ENCODE measurements at regions not wholly inside any gene's neighbourhood (a gene's known extent, or its start where the extent isn't known, plus 50 kb on each side); places are given as distances from the start of the nearest gene placed in this dataset.

DNA sequence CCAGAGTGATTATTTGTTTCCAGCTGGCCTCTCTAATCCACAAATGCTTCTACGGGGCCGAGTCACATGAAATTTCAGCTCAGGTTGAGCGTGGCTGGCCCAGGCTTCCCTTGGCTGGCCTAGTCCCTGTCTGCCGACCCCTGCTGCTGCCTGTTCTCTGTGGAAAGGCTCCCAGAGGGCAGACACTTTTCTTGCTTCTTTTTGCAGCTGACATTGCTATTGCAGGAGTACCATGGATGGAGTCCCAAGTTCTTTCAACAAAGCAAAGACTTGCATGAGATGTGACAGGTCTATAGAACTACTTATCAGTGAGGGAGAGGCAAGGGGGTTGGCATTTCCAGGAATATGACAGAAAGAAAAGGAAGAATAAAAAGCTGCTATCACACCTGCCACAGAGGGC, 287.4 kb upstream of the ARRDC3 start:
- no peak for DNase-seq (ENCODE audit: low read depth, low spot score)
- in situ Hi-C loops (cut with HindIII; ENCODE audit: low pct_unique_long_range_greater_than_20kb, low sequenced_read_pairs) = no loop called here

DNA sequence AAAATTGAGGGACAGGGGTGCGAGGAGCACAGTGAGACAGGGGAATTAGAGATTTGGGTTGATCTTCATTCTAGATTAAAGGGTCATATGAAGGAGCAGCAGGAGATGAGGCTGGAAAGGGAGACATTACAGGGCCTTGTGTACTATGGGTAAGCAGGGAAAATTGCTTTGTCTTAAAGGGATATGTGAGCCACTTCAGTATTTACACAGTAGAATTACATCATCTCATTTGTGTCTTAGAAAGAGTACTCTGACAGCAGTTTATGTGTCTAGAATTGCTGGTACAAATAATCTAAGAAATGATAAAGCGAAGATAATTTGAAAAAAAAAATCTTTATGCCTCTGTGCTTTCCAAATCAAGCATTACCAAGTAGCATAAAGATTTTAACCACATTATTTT, 287.0 kb upstream of the ARRDC3 start:
- no peak for DNase-seq (ENCODE audit: low read depth, low spot score)
- in situ Hi-C loops (cut with HindIII; ENCODE audit: low pct_unique_long_range_greater_than_20kb, low sequenced_read_pairs) = no loop called here

DNA sequence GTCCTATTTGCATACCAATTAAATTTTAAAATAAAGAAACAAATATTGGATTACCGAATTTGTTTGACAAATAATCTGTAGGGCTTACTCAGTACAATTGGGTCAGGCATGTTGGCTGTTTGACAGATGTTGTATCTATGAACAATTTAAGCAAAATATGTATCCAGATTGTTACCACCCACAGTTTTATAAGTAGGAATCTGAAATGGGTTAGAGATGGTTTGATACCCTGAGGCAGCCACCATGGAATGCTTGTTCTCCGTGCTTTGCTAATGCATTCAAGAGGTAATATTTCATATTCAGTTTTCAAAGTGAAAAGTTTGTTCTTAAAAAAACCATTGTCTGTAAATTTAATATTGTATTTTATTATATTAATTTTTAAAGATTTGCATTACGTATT, 285.1 kb upstream of the ARRDC3 start:
- no peak for DNase-seq (ENCODE audit: low read depth, low spot score)
- in situ Hi-C loops (cut with HindIII; ENCODE audit: low pct_unique_long_range_greater_than_20kb, low sequenced_read_pairs) = no loop called here

DNA sequence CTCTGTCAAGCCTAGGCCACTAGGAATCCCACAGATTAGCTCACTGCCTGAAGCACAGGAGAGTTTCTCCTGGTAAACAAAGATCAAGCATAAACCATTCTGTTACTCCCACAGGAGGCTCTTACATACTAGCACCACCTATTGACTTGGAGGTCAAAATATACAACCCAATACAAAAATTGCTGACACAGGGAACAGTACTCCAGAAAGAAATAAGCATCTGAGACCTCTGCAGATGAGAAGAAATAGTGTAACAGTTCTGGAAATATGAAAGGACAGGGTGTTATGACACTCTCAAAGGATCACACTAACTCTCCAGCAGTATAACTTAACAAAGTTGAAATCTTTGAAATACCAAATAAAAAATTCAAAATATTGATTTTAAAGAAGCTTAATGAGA, 269.6 kb upstream of the ARRDC3 start:
- no peak for DNase-seq (ENCODE audit: low read depth, low spot score)
- in situ Hi-C loops (cut with HindIII; ENCODE audit: low pct_unique_long_range_greater_than_20kb, low sequenced_read_pairs) = no loop called here

DNA sequence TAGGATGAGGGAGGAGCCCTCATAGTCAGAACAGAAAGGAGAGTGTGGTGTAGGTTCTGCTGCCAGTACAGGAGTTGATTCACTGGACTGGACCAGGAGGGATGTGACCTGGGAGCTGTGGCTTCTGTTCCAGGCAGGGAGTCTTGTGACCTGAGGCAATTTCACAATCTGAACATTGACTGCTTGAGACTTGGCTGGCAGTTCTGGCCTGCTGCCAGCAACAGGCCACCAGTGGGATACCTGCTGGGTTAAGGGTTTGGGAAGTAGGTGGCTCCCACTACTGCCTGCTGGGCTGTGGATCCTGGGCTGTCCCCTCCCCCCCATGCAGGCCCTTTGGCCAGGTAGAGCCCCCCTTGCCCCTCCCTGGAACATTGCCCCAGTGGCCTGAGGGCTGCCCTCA, 268.6 kb upstream of the ARRDC3 start:
- in situ Hi-C loops (cut with HindIII; ENCODE audit: low pct_unique_long_range_greater_than_20kb, low sequenced_read_pairs) = no loop called here
- no peak for DNase-seq (ENCODE audit: low read depth, low spot score)

DNA sequence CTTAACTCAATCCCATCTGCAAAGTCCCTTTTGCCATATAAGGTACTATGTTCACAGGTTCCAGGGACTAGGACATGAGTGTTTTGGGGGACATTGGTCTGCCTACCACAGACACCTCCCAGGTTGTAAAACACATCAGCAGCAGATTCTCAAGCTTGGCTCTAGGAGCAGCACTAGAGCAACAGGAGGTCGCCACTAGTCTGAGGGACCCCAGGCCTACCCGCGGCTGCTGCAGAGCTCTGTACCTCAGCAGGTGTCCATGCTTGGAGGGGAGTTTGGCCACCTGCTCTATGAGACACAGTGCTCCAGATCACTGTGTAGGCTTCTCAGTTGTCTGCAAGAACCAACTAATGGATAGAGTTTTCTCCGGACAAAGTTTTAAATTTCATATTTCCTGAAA, 262.2 kb upstream of the ARRDC3 start:
- no peak for DNase-seq (ENCODE audit: low read depth, low spot score)
- in situ Hi-C loops (cut with HindIII; ENCODE audit: low pct_unique_long_range_greater_than_20kb, low sequenced_read_pairs) = no loop called here

DNA sequence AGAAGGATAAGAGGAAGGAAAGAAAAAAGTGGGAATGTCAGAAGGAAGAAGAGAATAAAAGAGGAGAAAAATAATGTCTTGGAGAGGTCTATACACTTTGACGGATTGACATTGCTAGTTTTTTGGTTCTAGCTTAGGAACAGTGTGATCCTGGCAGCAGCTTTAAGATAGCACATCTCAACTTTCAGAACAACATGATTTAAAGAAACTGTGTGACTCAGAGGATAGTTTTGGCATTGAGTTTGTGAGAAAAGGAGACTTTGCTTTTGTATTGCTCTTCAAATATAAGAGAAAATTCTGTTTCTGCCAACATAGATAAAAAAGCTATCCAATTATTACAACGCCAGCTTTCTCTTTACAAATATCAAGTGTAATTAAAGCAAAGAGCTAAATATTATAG, 260.7 kb upstream of the ARRDC3 start:
- no peak for DNase-seq (ENCODE audit: low read depth, low spot score)
- in situ Hi-C loops (cut with HindIII; ENCODE audit: low pct_unique_long_range_greater_than_20kb, low sequenced_read_pairs) = no loop called here

DNA sequence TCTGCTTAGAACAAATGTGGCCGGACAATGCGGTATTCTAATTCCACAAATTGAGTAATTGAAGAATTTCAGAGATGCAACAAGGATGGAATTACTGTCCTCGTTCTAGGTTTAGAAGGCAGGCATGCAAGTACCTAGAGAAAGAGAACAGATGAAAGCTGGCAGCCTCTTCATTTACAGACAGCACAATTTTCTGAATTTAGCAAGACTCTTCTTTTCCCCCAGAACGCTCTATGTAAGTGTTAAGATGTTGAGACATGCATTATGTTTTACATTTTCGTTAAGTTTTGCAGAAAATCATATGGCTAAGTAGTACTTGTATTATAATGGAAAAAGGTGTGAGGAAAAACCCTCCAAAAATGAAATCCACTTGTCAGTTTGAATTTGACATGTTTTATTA, 259.5 kb upstream of the ARRDC3 start:
- in situ Hi-C loops (cut with HindIII; ENCODE audit: low pct_unique_long_range_greater_than_20kb, low sequenced_read_pairs) = no loop called here
- no peak for DNase-seq (ENCODE audit: low read depth, low spot score)

DNA sequence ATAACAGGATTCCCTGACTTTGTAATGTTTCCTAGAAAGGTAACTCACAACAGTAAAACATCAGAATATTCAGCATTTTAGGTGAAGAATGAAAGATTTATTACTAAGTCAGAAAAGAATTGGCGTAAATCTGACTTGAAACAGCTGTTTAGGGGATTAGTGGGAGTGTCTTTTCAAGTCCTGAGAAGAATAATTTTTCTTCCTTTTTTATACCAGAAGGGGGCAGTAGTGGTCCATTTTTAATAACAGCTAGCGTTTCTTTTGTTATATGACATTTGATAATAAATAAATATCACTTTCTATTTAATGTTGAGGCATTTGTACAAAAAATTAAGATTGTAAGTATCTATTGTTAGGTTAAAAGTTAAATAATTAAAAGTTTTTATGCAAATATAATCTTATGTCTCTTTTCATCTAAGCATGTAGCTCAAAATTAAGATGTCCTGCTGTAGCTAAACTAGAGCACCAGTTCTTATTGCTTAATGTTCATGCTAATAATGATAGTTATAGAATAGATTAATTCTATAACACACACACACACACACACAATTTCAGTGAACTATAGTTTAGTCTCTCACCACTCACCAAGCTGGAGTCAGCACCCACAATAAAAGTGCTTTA, 258.7 kb upstream of the ARRDC3 start:
- in situ Hi-C loops (cut with HindIII; ENCODE audit: low pct_unique_long_range_greater_than_20kb, low sequenced_read_pairs) = no loop called here
- peak; percentile 68 for DNase-seq (ENCODE audit: low read depth, low spot score)

DNA sequence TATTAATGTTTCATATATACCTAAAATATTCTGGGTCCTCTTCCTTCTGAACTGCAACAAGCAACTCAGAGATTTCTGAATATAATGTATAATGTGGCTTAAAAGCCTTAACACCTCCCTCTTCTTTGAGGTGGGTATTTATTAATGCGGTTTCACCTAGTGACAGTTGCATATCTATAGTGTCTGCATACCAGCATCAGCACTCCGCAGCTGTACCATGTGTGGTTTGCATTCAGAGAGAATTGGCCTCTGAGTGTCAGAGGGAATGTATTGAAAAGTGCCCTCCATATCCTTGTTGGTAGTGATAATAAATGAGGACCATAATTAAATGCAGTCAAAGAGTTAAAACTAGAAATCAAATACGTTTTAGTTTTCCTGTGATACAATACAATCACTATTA, 256.6 kb upstream of the ARRDC3 start:
- DNase-seq (ENCODE audit: low read depth, low spot score) = no peak
- in situ Hi-C loops (cut with HindIII; ENCODE audit: low pct_unique_long_range_greater_than_20kb, low sequenced_read_pairs) = no loop called here

DNA sequence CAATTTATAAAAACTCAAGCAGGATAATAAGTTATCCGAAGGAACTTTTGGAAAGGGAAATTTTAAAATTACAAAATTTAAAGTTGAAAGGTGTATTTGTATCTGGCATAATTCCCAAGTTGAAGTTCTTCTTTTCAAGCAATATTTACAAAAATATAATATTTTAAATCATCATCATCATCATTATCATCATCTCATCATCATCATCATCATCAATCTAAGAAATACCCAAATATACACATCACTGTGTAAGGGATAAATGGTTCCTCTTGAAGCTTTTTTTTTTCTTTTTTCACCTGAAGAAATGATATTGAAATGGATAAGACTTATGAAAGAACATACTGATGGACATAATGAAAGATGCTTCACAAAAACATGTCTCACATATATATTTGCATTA, 254.9 kb upstream of the ARRDC3 start:
- in situ Hi-C loops (cut with HindIII; ENCODE audit: low pct_unique_long_range_greater_than_20kb, low sequenced_read_pairs) = no loop called here
- no peak for DNase-seq (ENCODE audit: low read depth, low spot score)

DNA sequence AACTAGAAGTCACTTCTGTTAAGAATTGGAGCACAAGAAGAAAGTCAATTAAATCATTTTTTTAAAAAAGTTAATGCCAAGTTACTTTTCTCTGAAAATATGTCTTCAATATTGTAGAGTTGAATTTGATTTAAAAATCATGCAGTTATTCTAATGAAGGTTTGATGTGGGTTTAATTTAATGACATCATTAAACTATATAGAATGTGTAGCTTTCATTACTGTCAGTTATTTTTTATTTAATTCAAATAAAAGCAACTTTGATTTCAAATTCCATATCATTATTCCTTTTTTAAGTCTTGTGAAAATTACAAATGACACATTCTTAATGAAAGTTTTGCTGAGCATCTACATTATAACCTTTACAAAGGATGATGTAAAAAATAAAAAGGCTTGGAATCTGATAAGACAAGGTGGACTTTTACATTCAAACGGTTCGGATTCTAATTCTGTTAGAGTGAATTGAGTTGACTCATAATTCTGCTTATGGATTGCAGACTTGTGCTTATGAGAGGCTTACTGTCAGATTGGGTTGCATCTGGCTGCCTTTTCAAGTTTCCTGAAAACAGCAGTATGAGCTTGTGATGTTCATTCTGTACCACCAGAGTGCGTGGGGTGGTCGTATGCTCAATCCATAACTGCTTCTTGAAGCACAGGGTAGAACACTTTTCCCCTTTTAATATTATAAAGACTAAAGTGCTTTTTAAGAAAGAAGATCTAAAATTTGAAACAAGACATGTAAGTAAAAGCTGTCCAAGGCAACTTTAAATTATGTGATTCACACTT, 253.0 kb upstream of the ARRDC3 start:
- DNase-seq (ENCODE audit: low read depth, low spot score) = peak; percentile 8
- in situ Hi-C loops (cut with HindIII; ENCODE audit: low pct_unique_long_range_greater_than_20kb, low sequenced_read_pairs) = no loop called here

DNA sequence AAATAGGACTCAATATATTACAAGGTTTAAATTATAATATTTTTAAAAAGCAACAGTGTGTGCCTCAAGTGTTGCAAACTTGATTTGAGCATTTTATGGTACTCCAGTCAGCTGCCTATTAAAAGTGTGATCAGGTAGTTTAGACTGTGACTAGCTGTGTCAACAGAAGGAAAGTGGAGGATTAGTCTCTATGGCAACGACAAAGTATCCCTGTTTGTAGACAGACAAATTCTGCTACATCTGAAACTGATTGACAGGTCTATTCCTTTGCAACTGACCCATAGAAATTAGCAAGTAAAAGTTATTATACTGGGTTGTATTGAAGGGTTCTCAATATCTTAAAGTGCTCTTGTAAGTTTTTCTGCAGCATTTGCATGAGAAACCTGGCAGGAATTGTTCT, 249.8 kb upstream of the ARRDC3 start:
- in situ Hi-C loops (cut with HindIII; ENCODE audit: low pct_unique_long_range_greater_than_20kb, low sequenced_read_pairs) = no loop called here
- DNase-seq (ENCODE audit: low read depth, low spot score) = no peak

DNA sequence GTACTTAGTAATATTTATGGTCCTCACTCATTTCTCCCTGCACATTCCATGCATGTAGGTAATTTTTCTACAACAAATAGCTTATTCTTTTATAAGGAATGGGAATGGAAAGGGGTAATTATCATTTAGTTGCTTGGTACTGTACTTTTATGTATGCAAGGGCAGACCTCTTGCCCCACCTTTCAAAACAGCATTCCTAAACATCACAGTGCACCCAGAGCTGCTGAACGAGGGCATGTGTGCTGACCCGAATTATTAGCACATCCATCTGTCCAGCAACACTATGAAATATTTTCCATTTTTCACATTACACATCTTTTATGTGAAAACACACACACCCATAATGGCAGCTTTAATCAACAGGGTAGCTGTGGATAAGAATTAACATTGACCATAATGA, 228.6 kb upstream of the ARRDC3 start:
- in situ Hi-C loops (cut with HindIII; ENCODE audit: low pct_unique_long_range_greater_than_20kb, low sequenced_read_pairs) = no loop called here
- DNase-seq (ENCODE audit: low read depth, low spot score) = no peak

DNA sequence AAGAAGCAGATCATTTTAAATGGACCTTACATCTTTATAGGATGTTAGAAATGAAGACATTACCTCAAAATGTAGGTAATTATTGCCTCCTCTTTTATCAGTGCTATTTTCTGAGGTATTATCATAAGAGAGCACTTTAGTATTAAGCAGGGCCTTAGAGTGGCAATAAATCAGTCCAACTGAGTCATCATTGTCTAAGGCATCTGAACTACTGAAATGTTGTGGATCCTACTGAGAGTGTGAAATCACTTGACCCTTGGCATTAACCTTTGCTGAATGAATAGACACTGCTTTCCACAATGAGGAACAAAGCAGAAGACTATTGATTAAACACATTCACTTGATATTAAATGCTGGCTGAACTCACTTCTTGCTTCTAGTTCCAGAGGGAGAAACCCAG, 224.6 kb upstream of the ARRDC3 start:
- in situ Hi-C loops (cut with HindIII; ENCODE audit: low pct_unique_long_range_greater_than_20kb, low sequenced_read_pairs) = no loop called here
- no peak for DNase-seq (ENCODE audit: low read depth, low spot score)

DNA sequence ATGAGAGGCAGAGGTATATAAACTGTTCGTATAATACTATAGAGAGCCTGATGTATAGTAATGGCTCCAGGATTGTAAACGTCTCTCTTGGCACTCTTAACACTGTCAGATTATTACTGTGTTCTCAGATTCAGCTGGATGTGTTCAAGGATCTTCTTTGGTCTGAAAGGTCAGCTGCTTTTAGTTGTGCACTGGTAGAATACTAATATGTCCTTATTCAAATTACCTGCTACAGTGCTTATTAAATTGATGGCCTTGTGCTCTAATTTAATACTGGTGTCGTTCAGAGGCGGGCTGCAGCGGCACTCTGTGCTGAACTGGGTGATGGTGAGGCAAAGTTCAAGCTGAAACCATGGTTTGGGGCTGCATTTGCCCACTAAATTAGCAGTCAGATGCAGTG, 216.7 kb upstream of the ARRDC3 start:
- in situ Hi-C loops (cut with HindIII; ENCODE audit: low pct_unique_long_range_greater_than_20kb, low sequenced_read_pairs) = no loop called here

DNA sequence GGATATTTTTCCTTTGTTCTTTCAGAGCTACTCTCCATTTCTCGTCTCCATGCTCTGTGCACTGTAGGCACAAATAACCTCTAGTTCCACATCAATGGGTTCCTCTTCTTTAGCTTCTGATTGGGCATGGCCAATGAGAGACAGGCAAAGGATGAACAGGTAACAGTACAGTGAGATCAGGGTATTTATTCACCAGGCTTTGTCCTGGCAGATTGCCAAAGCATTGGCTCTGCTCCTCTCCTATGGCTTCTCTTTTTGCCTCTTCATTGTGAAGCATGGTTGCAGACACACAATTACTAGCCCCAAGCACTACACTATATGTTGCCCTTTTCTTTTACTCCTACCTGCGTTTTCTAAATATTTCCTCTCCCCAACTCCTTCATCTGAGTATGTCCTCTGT, 215.1 kb upstream of the ARRDC3 start:
- DNase-seq (ENCODE audit: low read depth, low spot score) = no peak
- in situ Hi-C loops (cut with HindIII; ENCODE audit: low pct_unique_long_range_greater_than_20kb, low sequenced_read_pairs) = no loop called here

More for the DNA sequence above, 216.7 kb upstream of the ARRDC3 start:
- no peak for DNase-seq (ENCODE audit: low read depth, low spot score)

DNA sequence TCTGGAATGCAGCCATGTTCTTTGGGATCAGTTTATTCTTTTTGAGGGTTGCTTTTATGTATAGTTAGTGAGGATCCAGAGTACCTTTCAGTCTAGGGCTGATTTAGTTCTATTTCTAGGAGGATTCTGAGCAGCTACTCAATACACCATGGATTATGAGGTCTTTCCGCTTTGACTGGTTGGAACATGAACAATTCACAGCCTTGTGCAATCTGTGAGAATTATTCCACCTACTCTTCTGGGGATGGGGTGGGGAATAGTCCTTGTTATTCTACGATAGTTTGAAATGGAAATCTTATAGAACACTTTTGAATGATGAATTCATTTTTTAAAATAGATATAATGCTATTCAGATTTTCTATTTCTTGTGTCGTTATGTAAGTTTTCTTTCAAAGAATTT, 212.3 kb upstream of the ARRDC3 start:
- in situ Hi-C loops (cut with HindIII; ENCODE audit: low pct_unique_long_range_greater_than_20kb, low sequenced_read_pairs) = no loop called here
- no peak for DNase-seq (ENCODE audit: low read depth, low spot score)

DNA sequence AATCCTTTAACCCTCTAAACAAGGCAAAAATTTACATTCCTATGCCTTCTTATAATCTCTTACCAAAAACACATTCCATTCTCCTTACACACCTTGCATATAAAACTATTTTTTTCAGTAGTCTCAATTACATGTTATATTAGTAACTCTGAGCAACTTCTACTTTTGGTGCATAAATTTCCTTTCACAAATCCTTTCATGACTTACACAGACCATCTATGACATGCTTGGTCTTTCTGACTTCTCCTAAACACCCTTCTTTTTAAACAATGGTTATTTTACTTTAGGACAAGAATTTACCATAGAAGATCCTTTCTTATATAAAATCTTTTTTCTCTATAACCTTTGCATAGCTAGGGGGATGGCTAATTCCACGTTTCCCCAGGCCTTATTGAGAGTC, 208.0 kb upstream of the ARRDC3 start:
- in situ Hi-C loops (cut with HindIII; ENCODE audit: low pct_unique_long_range_greater_than_20kb, low sequenced_read_pairs) = no loop called here
- DNase-seq (ENCODE audit: low read depth, low spot score) = no peak

DNA sequence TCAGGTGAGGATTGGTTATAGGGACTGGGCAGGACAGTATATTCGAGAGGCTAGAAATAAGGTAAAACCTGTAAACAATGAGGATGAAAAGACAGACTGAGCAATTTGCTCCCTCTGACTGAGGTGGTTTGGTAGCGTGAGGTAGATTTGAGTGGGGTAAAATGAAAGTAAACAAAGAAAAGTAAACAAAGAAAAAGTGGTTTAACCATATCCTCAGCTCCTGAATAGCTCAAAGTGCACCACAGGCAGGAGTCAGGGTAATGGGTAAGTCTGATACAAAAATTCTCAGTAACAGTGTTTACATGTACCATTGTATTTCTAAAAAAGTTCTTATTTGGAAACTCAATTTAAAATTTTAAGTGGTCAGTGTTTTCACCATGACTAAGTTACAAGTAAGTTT, 203.1 kb upstream of the ARRDC3 start:
- in situ Hi-C loops (cut with HindIII; ENCODE audit: low pct_unique_long_range_greater_than_20kb, low sequenced_read_pairs) = no loop called here
- no peak for DNase-seq (ENCODE audit: low read depth, low spot score)
